ENCODE measurements at regions not wholly inside any gene's neighbourhood (a gene's known extent, or its start where the extent isn't known, plus 50 kb on each side); places are given as distances from the start of the nearest gene placed in this dataset.

DNA sequence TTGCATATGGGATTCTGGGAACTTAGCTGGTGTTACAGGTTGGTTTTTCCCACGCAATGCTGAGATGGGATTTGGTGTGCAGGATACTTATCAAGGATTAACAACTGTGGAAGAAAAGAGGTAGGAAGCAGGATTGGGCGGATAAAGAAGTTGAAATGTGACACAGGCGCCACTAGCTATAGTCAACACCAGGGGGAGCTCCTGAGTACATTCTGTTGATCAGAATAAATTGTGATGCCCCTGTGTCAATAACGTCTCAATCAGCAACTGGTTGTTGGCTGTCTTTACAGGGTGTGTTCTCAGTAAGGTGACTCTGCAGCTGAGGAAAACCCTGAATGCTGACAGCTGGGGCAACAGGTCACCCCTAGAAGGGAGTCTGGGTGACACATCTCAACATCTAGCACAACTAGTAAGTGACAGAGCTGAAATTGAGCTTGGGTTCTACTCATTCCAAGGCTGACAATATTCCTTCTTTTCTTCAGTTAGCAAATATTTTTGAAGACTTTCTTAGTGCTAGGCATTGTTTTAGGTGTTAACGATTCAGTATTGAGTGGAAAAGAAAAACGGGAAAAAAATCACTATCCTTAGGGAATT is 143.0 kb downstream of the ARL6IP6 start:
- DNase-seq: peak; percentile 66

DNA sequence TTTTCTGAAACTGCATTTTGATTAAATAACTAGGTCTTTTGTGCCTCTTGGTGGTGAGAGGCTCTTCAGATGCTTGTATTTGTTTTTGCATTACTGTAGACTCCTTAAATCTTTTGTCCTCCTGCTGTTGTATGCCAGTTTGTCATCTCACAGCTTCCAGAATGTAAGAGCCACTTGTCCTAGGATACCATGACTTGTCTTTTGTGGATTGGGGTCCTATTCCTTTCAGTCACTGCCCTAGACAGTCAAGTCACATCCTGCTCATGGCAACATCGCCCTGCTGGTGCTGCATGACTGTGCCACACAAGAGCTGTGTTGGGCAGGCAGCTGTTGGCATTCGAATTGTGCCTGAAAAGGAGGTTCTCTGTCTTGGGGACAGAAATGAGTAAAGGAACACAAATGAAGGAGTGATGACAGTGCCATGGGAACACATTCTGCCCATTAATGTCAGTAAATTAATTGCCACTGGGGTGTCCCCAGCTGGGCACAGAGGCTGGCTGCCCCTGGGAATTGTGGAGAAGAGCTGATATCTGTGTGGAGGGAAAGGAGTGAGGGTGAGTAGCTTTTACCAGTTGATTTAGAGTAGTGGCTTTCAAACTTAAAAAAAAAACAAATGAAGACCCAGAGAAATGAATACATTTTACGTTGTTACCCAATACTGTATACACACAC is 140.3 kb downstream of the ARL6IP6 start:
- DNase-seq: no peak

DNA sequence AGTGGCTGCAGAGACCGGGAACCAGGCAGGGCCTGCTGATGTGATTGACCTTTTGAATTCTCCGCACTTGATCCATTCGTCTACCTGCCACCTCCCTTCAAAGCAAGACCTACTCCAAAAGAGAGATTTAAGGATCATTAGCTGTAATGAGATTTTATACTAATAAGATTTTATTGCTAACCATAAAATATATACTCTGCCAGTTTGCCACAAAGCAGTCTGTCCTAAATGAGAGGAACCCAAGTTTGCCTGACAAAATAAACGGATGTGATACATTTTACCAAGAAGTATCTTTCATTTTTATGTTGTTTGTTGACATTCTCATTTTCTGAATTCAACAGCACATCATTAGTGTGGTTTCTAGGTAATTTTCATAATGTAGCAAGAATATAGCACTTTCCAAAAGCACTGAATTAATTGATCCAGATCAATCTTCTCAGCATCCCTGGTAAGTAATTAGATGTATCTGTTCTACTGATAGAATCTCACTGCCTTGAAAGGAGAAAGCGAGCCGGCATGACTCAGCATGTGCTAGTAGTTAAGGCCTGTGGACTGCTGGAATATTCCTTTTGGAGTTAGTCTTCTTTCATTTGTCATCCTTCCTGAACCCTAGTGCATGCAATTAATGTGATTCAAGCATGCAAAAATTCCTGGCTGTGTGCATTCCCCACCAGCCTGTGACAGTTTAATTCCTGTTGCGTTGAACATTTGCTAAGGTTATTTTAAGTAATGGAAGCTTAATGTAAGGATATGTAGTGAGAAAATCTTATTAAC is 128.5 kb downstream of the ARL6IP6 start:
- no peak for DNase-seq

GRCh38 chr2:152835674-152836073 is 117.3 kb downstream of the ARL6IP6 start:
- no peak for DNase-seq

DNA sequence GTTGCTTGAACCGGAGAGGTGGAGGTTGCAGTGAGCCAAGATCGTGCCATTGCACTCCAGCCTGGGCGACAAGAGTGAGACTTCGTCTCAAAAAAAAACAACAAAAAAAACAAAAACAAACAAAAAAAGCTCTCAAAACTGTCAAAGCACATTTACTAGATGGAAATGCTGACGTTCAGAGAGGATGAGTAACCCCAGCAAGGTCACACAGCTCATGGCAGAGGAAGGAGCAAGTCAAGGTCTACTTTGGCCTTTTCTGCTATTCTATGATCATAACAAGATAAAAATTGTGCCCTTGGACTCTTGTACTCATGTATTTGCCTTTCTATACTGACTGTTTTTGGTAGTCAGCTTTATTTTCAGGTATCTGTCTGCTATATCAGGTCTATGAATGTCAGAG is 109.5 kb downstream of the ARL6IP6 start:
- DNase-seq: no peak

GRCh38 chr2:152826581-152827279 is 108.3 kb downstream of the ARL6IP6 start:
- DNase-seq: no peak

GRCh38 chr2:152825834-152826233 is 107.4 kb downstream of the ARL6IP6 start:
- no peak for DNase-seq

GRCh38 chr2:152823905-152824304 is 105.5 kb downstream of the ARL6IP6 start:
- no peak for DNase-seq

DNA sequence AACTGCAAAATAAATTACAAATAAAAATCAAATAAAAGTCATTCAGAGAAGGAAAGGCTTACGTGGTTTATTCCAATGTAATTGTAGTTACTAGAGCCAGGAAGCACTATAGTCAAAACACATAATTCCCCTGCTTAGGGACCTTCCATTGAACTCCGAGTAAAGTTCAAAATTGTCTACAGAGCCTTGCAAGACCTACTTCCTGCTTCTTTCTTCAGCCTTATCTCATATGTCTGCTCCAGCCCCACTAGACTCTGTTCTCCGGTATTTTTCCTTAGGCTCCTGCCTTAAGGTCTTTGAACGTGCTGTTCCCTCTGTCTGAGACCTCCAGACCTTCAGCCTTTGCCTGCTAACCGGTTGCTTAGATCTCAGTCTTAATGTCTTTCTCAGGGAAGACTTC is 104.3 kb downstream of the ARL6IP6 start:
- DNase-seq: no peak

- DNase-seq: no peak
These were observed 101.6 kb downstream of the ARL6IP6 start for GRCh38 chr2:152820048-152820447.

DNA sequence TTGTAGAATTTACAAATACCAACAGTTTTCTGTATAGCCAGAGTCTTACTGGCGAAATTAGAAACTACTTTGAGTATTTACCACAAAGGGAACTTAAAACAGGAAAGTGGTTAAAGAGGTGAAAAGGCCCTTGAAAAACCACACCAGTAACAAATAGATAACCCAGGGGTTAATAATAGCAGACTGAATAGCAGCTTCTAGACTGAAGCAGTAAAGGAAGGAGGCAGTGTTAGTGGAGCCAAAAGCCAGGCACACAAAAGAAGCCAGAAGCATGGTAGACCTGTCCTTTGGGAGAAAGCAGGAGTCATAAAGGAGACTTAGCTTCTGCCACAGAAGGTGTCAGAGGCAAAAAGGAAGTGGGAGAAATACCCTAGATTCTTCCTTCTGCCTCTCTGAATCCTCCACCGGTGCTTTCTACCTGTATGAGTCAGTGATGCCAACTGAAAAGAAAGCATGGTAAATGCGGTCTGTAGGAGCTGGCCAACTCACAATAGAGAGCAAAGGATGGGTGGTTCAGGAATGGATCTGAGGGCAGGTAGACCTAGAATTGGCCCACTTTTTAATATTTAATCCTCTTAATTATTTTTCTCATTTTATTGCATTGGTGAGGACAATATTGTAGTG is 97.3 kb downstream of the ARL6IP6 start:
- DNase-seq: no peak

- DNase-seq: no peak
These were observed 96.1 kb downstream of the ARL6IP6 start for GRCh38 chr2:152814475-152815030.

- DNase-seq: no peak
These were observed 94.9 kb downstream of the ARL6IP6 start for GRCh38 chr2:152813351-152813750.

All from RPMI8226 (cell line).